Pancreas (tissue), 10 donors: ENCODE measurements at regions not wholly inside any gene's neighbourhood (a gene's known extent, or its start where the extent isn't known, plus 50 kb on each side); places are given as distances from the start of the nearest gene placed in this dataset.

Experiments
- ATAC-seq, 4 donors: fragments of 200-7000 bp; cut with Tn5 transposase; one replicate each; pipeline versions ENCODE4 v1.8.0 to v1.9.1; 2020; ENCODE audit warnings: mild to moderate bottlenecking in 4 of 4, moderate library complexity in 4 of 4
- DNase-seq, 6 donors: peaks; one replicate each; pipeline ENCODE4 v3.0.0-alpha.2; 2020
- FAIRE-seq: peaks from 2 replicates; lab custom pipeline; 2012; peaks lifted over from hg19 to GRCh38; lab: Jason Lieb, UNC
- H3K27ac ChIP-seq, 4 donors: fragments of 200-600 bp; sonication (generic); 1 replicate in 3 of 4; 2 replicates in 1 of 4; pipeline versions ENCODE4 v1.5.0 to v1.8.0; 2020
- H3K27me3 ChIP-seq, 4 donors: fragments of 200-600 bp; one replicate each; pipeline ENCODE4 v1.8.0; 2021
- H3K36me3 ChIP-seq, 3 donors: fragments of 200-600 bp; sonication (generic) in 1 of 3; one replicate each; pipeline versions ENCODE4 v1.5.0 to v1.8.0; 2020 to 2021
- H3K4me1 ChIP-seq, 3 donors: fragments of 200-600 bp; one replicate each; pipeline ENCODE4 v1.8.0; 2021
- H3K4me3 ChIP-seq, 4 donors: fragments of 200-600 bp; sonication (generic) in 2 of 4; one replicate each; pipeline versions ENCODE4 v1.5.0 to v1.8.0; 2020 to 2021
- H3K9me3 ChIP-seq, 4 donors: fragments of 200-600 bp; one replicate each; pipeline ENCODE4 v1.8.0; 2021
- WGBS, 2 donors: extraction: QIAGEN DNeasy Blood & Tissue Kit; methylation state at CpG; one replicate each; pipeline ENCODE4 v1.1.7; 2013; 5-methylcytosine and 5-hydroxymethylcytosine counted together
- intact Hi-C, 3 donors: fragments of 100-400 bp; cut with DNase I; formaldehyde crosslinking; loops; one replicate each; pipeline versions ENCODE4 v1.11.1 to v1.14.2; 2022
- TF ChIP-seq, protein P1 (sequence below), 4 donors: fragments of 200-600 bp; sonication (generic) in 3 of 4; IDR thresholded peaks; one replicate each; pipeline versions ENCODE4 v1.5.0 to v1.8.0; 2021; ENCODE audit warnings: antibody characterized with exemption in 4 of 4
- donor health status: healthy with polysubstance abuse.
- donor health status: DM: no; HTN: no; CAD: no; lungs with moderate emphysema.
- donor health status: DM: no; HTN: no; CAD: no.
- donor health status: control.
- donor health status: control.
- donor health status: Bipolar disorder and iron deficiency.
- donor health status: DM: yes; HTN: yes; CAD: no.
- donor health status: DM: no; HTN: no; CAD: no.
- donor health status: DM: no; HTN: no; CAD: no.
- donor health status: DM: yes; HTN: yes; CAD: no.

DNA sequence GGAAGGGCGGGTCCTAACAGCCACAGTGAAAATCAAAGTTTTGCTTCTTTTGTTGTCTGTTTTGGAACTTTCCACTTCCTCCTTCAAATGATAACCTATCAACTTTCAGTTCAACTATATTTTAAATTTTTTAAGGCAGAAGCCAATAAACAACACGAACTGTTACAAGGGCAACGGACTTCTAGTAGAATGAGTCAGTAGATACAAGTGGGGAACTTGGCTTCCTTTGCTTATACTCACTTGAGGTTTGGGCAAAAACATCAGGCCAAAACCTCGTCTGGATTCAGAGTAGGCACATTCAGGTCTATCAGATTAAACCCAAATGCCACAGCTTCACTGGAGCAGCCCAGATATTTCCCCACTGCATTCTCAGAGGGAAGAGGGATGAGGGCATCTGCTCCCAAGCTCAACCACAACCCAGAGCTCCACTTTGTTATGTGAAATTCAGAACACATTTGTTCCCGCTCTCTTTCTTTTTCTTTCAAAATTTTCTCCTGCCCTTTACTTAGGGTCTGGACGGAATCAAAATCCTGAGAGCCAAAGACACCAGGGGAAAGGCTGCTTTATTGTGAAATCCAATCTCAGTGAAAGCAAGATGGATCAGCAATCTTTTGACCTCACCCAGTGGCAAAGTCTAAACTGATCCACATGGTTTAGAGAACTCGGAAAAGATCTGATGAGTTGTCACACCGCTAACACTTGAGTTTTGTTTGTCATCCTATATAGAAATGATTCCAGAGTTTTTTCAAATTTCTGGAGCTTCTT is 152.5 kb upstream of the BTG1 start:
- H3K27me3 ChIP-seq: no peaks in the 10 kb centered on the region
- WGBS, 2 donors: 81 to 84% methylated on average over 8 of the region's 8 CpGs
- no peak overlapping the region for H3K27ac ChIP-seq
- DNase-seq: no peak
- ATAC-seq: peak in 3 of 4 donors; percentile 31 to 60 (median 49)
- intact Hi-C loops: no loop called here
- no peaks in the 10 kb centered on the region for H3K36me3 ChIP-seq
- FAIRE-seq: no peak
- H3K4me3 ChIP-seq: no peak overlapping the region
- H3K4me1 ChIP-seq: no peaks in the 10 kb centered on the region
- TF ChIP-seq, protein P1, sequence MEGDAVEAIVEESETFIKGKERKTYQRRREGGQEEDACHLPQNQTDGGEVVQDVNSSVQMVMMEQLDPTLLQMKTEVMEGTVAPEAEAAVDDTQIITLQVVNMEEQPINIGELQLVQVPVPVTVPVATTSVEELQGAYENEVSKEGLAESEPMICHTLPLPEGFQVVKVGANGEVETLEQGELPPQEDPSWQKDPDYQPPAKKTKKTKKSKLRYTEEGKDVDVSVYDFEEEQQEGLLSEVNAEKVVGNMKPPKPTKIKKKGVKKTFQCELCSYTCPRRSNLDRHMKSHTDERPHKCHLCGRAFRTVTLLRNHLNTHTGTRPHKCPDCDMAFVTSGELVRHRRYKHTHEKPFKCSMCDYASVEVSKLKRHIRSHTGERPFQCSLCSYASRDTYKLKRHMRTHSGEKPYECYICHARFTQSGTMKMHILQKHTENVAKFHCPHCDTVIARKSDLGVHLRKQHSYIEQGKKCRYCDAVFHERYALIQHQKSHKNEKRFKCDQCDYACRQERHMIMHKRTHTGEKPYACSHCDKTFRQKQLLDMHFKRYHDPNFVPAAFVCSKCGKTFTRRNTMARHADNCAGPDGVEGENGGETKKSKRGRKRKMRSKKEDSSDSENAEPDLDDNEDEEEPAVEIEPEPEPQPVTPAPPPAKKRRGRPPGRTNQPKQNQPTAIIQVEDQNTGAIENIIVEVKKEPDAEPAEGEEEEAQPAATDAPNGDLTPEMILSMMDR (IDR thresholded peaks at IDR 0.05): no peak
- no peaks in the 10 kb centered on the region for H3K9me3 ChIP-seq

- Histone ChIP-seq H3K4me3 (no peak overlapping the region), H3K27ac (no peak overlapping the region), H3K27me3 (no peaks in the 10 kb centered on the region), H3K9me3 (no peaks in the 10 kb centered on the region), H3K36me3 (no peaks in the 10 kb centered on the region), H3K4me1 (no peaks in the 10 kb centered on the region)
- intact Hi-C loops: no loop called here
- 89 to 91% methylated on average over 4 of the region's 4 CpGs for WGBS, 2 donors
- FAIRE-seq: no peak
- DNase-seq: no peak
- TF ChIP-seq, protein P1 (IDR thresholded peaks at IDR 0.05): no peak
- no peak for ATAC-seq
Observed at GRCh38 chr12:92297405-92297804, 151.8 kb upstream of the BTG1 start.

DNA sequence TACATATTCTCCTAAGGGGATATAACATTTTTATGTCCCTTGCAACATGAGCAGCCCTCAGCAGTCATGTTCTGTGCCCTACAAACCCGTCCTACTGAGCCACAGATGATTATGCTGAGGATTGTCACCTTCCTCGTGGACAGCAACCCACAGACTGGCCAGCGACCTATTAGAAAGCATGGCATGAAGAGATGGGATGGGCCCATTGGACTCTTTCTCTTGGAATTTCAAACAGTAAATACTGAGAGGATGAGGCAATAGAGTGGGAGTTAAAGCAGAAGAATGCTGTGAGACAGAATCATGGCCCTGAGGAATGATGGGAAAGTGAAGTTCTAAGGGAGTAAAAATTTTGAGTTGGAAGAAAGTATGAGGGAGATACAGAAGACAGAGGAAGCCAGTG is 149.9 kb upstream of the BTG1 start:
- 78 to 83% methylated on average over 3 of the region's 3 CpGs for WGBS, 2 donors
- Histone ChIP-seq H3K4me3 (no peak overlapping the region), H3K4me1 (no peaks in the 10 kb centered on the region), H3K27ac (no peak overlapping the region), H3K36me3 (no peaks in the 10 kb centered on the region), H3K9me3 (no peaks in the 10 kb centered on the region), H3K27me3 (no peaks in the 10 kb centered on the region)
- DNase-seq (no peak), ATAC-seq (no peak), FAIRE-seq (no peak)
- intact Hi-C loops: no loop called here
- TF ChIP-seq, protein P1 (IDR thresholded peaks at IDR 0.05): no peak

DNA sequence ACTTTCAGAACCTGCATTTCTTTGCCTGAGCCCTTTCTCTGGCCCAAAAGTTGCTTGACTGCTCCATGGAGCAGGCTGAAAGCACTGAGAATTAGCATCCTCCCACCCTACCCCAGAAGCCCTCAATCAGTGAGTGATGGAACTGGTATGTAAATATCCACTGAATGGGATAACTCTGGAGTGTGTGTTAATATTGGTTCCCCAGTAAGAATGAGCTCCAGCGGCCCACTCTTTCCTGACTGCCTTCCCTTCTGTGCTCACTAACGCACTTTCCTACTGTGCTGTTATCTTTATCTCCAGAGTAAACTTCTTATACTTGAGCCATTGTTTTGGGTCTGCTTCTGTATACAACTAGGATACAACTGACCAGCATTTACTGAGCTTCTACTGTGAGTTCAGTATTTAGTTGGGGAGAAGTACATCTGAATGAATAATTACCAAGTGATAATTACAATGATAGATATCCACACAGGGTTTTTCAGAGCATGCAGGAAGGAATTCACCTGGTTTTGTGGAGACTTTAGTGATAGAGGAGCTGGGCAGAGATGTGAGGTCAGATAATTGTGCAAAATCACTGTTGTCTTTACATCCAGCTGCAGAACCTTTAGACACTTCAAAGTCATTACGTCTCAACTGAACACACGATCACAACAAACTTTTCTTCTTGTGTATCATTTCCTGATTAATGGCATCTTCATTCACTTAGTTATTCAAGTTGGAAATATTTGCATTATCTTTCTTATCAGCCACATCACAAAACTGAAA is 149.2 kb upstream of the BTG1 start:
- ATAC-seq (no peak), FAIRE-seq (no peak), DNase-seq (no peak)
- 93% methylated on average over 4 of the region's 4 CpGs for WGBS, 2 donors
- TF ChIP-seq, protein P1 (IDR thresholded peaks at IDR 0.05): no peak
- Histone ChIP-seq H3K36me3 (no peaks in the 10 kb centered on the region), H3K9me3 (no peaks in the 10 kb centered on the region), H3K27me3 (no peaks in the 10 kb centered on the region), H3K4me1 (no peaks in the 10 kb centered on the region), H3K4me3 (no peak overlapping the region), H3K27ac (no peak overlapping the region)
- intact Hi-C loops: no loop called here

- FAIRE-seq: no peak
- 79 to 81% methylated on average over 4 of the region's 4 CpGs for WGBS, 2 donors
- H3K27me3 ChIP-seq: no peaks in the 10 kb centered on the region
Observed at GRCh38 chr12:92292016-92292415, 146.4 kb upstream of the BTG1 start.

More at GRCh38 chr12:92292016-92292415, 146.4 kb upstream of the BTG1 start:
- H3K36me3 ChIP-seq: no peaks in the 10 kb centered on the region
- H3K27ac ChIP-seq: no peak overlapping the region
- DNase-seq: no peak
- no peak overlapping the region for H3K4me3 ChIP-seq
- H3K4me1 ChIP-seq: no peaks in the 10 kb centered on the region
- intact Hi-C loops: no loop called here
- ATAC-seq: no peak
- TF ChIP-seq, protein P1 (IDR thresholded peaks at IDR 0.05): no peak
- H3K9me3 ChIP-seq: no peaks in the 10 kb centered on the region
